ENCODE measurements at regions not wholly inside any gene's neighbourhood (a gene's known extent, or its start where the extent isn't known, plus 50 kb on each side); places are given as distances from the start of the nearest gene placed in this dataset.

GRCh38 chr3:118557513-118557912 is 477.1 kb downstream of the IGSF11 start:
- DNase-seq (ENCODE audit: low read depth in 4 of 4, low spot score in 1 of 4), result no peak

- no peak for DNase-seq (ENCODE audit: low read depth in 4 of 4, low spot score in 1 of 4)
Observed at GRCh38 chr3:118559286-118559685, 475.4 kb downstream of the IGSF11 start.

- no peak for DNase-seq (ENCODE audit: low read depth in 4 of 4, low spot score in 1 of 4)
Observed at GRCh38 chr3:118564800-118565199, 469.8 kb downstream of the IGSF11 start.

GRCh38 chr3:118573912-118574311 is 460.7 kb downstream of the IGSF11 start:
- DNase-seq (ENCODE audit: low read depth in 4 of 4, low spot score in 1 of 4), result no peak

GRCh38 chr3:118577055-118577777 is 457.4 kb downstream of the IGSF11 start:
- no peak for DNase-seq (ENCODE audit: low read depth in 4 of 4, low spot score in 1 of 4)

- no peak for DNase-seq (ENCODE audit: low read depth in 4 of 4, low spot score in 1 of 4)
Observed at GRCh38 chr3:118578559-118578958, 456.1 kb downstream of the IGSF11 start.

GRCh38 chr3:118587037-118587741 is 447.5 kb downstream of the IGSF11 start:
- DNase-seq (ENCODE audit: low read depth in 4 of 4, low spot score in 1 of 4), result no peak

- no peak for DNase-seq (ENCODE audit: low read depth in 4 of 4, low spot score in 1 of 4)
Observed at GRCh38 chr3:118587847-118588246, 446.8 kb downstream of the IGSF11 start.

GRCh38 chr3:118593277-118593670 is 441.4 kb downstream of the IGSF11 start:
- DNase-seq (ENCODE audit: low read depth in 4 of 4, low spot score in 1 of 4), result no peak

- no peak for DNase-seq (ENCODE audit: low read depth in 4 of 4, low spot score in 1 of 4)
Observed at GRCh38 chr3:118597184-118597583, 437.5 kb downstream of the IGSF11 start.

GRCh38 chr3:118607915-118608820 is 426.5 kb downstream of the IGSF11 start:
- DNase-seq (ENCODE audit: low read depth in 4 of 4, low spot score in 1 of 4), result no peak

GRCh38 chr3:118618247-118619040 is 416.2 kb downstream of the IGSF11 start:
- DNase-seq (ENCODE audit: low read depth in 4 of 4, low spot score in 1 of 4), result no peak

GRCh38 chr3:118626453-118626852 is 408.2 kb downstream of the IGSF11 start:
- DNase-seq (ENCODE audit: low read depth in 4 of 4, low spot score in 1 of 4), result no peak

- peak in 2 of 4 experiments; percentile 1 to 4 for DNase-seq (ENCODE audit: low read depth in 4 of 4, low spot score in 1 of 4)
Observed at GRCh38 chr3:118628704-118629341, 405.8 kb downstream of the IGSF11 start.

GRCh38 chr3:118629821-118630220 is 404.8 kb downstream of the IGSF11 start:
- DNase-seq (ENCODE audit: low read depth in 4 of 4, low spot score in 1 of 4), result no peak

- DNase-seq (ENCODE audit: low read depth in 4 of 4, low spot score in 1 of 4), result no peak
Observed at GRCh38 chr3:118635711-118636110, 398.9 kb downstream of the IGSF11 start.

GRCh38 chr3:118636841-118637240 is 397.8 kb downstream of the IGSF11 start:
- DNase-seq (ENCODE audit: low read depth in 4 of 4, low spot score in 1 of 4), result no peak

- DNase-seq (ENCODE audit: low read depth in 4 of 4, low spot score in 1 of 4), result no peak
Observed at GRCh38 chr3:118637846-118638245, 396.8 kb downstream of the IGSF11 start.

- no peak for DNase-seq (ENCODE audit: low read depth in 4 of 4, low spot score in 1 of 4)
Observed at GRCh38 chr3:118641608-118642007, 393.0 kb downstream of the IGSF11 start.

- DNase-seq (ENCODE audit: low read depth in 4 of 4, low spot score in 1 of 4), result no peak
Observed at GRCh38 chr3:118671192-118671591, 363.5 kb downstream of the IGSF11 start.

Data from stimulated activated CD4-positive, alpha-beta T cell treated with anti-CD3 and anti-CD28 coated beads, Interleukin-1b, Interleukin-23, amount 100 ng/mL, for 24 hours (primary cell).